K562 (cell line): ENCODE measurements at regions not wholly inside any gene's neighbourhood (a gene's known extent, or its start where the extent isn't known, plus 50 kb on each side); places are given as distances from the start of the nearest gene placed in this dataset.

Experiments
- CEBPG ChIP-seq, 3 experiments: fragments of 200-800 bp in 1 of 3; sonication (Bioruptor generic) in 1 of 3; sonication (generic) in 1 of 3; formaldehyde crosslinking in 1 of 3; IDR thresholded peaks in 2 of 3; conservative IDR thresholded peaks in 1 of 3; 2 replicates each; pipeline versions ENCODE4 v1.6.1 to v1.8.0; 2016 to 2022; ENCODE audit warnings: missing compliant biosample characterization in 2 of 3, missing genetic modification characterization in 2 of 3, mild to moderate bottlenecking in 1 of 3, missing genetic modification reagents in 1 of 3
- COPS2 ChIP-seq: fragments of 450-650 bp; conservative IDR thresholded peaks from 2 replicates; pipeline ENCODE4 v1.6.1; 2016; ENCODE audit warnings: mild to moderate bottlenecking, moderate library complexity
- HDAC3 ChIP-seq: fragments of 450-650 bp; IDR thresholded peaks from 2 replicates; pipeline ENCODE4 v1.6.1; 2018; ENCODE audit warnings: borderline replicate concordance, mild to moderate bottlenecking, moderate library complexity; ENCODE audit not compliant: partially characterized antibody
- KDM1A ChIP-seq, 2 experiments: fragments of 450-650 bp; IDR thresholded peaks; 2 replicates each; pipeline ENCODE4 v1.6.1; 2016; ENCODE audit warnings: mild to moderate bottlenecking in 2 of 2
- POLR2G ChIP-seq: fragments of 200-400 bp; formaldehyde crosslinking; IDR thresholded peaks from 2 replicates; pipeline ENCODE4 v1.6.1; 2017; ENCODE audit warnings: low read depth, mild to moderate bottlenecking, antibody characterized with exemption, low read length, moderate library complexity
- SMARCB1 ChIP-seq: IDR thresholded peaks from 2 replicates; pipeline ENCODE4 v1.6.1; 2011; ENCODE audit warnings: improper control_type of control experiment, low read depth; ENCODE audit not compliant: insufficient read length
- TCF3 ChIP-seq: sonication (generic); formaldehyde crosslinking; IDR thresholded peaks from 2 replicates; pipeline ENCODE4 v1.4.0; 2020; ENCODE audit warnings: mild to moderate bottlenecking, missing genetic modification reagents
- THRA ChIP-seq: fragments of 450-650 bp; IDR thresholded peaks from 2 replicates; pipeline ENCODE4 v1.6.1; 2017; ENCODE audit warnings: mild to moderate bottlenecking, moderate library complexity
- ZFP36 ChIP-seq: fragments of 150-350 bp; IDR thresholded peaks from 2 replicates; pipeline ENCODE4 v1.6.1; 2018; ENCODE audit warnings: low read length, low read depth; ENCODE audit not compliant: partially characterized antibody
- TF ChIP-seq, protein P1 (sequence below), 3 experiments: IDR thresholded peaks in 2 of 3; conservative IDR thresholded peaks in 1 of 3; 2 replicates each; pipeline ENCODE4 v1.5.1; 2011 to 2012; ENCODE audit warnings: low read length in 3 of 3, mild to moderate bottlenecking in 3 of 3, control low read depth in 2 of 3, improper control_type of control experiment in 1 of 3, inconsistent platforms in 1 of 3, low read depth in 1 of 3, mixed read lengths in 1 of 3, moderate library complexity in 1 of 3; ENCODE audit not compliant: insufficient read depth in 2 of 3

GRCh38 chr7:12895296-12895695, 207.9 kb downstream of the ARL4A start:
- no peak for TF ChIP-seq TCF3 (CRISPR knock-in tag)
- TF ChIP-seq, protein P1, sequence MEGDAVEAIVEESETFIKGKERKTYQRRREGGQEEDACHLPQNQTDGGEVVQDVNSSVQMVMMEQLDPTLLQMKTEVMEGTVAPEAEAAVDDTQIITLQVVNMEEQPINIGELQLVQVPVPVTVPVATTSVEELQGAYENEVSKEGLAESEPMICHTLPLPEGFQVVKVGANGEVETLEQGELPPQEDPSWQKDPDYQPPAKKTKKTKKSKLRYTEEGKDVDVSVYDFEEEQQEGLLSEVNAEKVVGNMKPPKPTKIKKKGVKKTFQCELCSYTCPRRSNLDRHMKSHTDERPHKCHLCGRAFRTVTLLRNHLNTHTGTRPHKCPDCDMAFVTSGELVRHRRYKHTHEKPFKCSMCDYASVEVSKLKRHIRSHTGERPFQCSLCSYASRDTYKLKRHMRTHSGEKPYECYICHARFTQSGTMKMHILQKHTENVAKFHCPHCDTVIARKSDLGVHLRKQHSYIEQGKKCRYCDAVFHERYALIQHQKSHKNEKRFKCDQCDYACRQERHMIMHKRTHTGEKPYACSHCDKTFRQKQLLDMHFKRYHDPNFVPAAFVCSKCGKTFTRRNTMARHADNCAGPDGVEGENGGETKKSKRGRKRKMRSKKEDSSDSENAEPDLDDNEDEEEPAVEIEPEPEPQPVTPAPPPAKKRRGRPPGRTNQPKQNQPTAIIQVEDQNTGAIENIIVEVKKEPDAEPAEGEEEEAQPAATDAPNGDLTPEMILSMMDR (IDR thresholded peaks at IDR 0.05 in 2 of 3, conservative IDR thresholded peaks at IDR 0.05 in 1 of 3; ENCODE audit: insufficient read depth in 2 of 3, low read depth in 1 of 3, low read length in 3 of 3): no peak
- no peak for TF ChIP-seq SMARCB1
- no peak for TF ChIP-seq KDM1A (IDR thresholded peaks at IDR 0.05)
- TF ChIP-seq HDAC3: no peak
- TF ChIP-seq THRA: no peak
- TF ChIP-seq POLR2G: no peak
- no peak for TF ChIP-seq ZFP36
- TF ChIP-seq COPS2: no peak
- TF ChIP-seq CEBPG (CRISPR knock-in tag; IDR thresholded peaks at IDR 0.05): no peak
- TF ChIP-seq CEBPG (tag; conservative IDR thresholded peaks at IDR 0.05 in 1 of 2, IDR thresholded peaks at IDR 0.05 in 1 of 2): no peak
